HG02642 (cell line): ENCODE measurements at regions not wholly inside any gene's neighbourhood (a gene's known extent, or its start where the extent isn't known, plus 50 kb on each side); places are given as distances from the start of the nearest gene placed in this dataset.
"Not testable (repeated sequence)": the region's sequence is repeated elsewhere in the genome, so short reads cannot be mapped to it uniquely, and the experiment has no call there.

ENCODE experiments used
- ATAC-seq: cut with Tn5 transposase; IDR thresholded peaks from one replicate; pipeline ENCODE4 v1.9.1; 2021; ENCODE audit warnings: mild to moderate bottlenecking; ENCODE audit not compliant: unreplicated experiment, poor library complexity

- ATAC-seq = no peak
These were observed 437.2 kb downstream of the BCKDHB start for GRCh38 chr6:80543598-80544222.

- ATAC-seq = no peak
These were observed 436.7 kb downstream of the BCKDHB start for GRCh38 chr6:80543151-80543550.

- ATAC-seq = no peak
These were observed 435.4 kb downstream of the BCKDHB start for GRCh38 chr6:80541886-80542285.

GRCh38 chr6:80541181-80541580, 434.7 kb downstream of the BCKDHB start:
- no peak for ATAC-seq

- ATAC-seq = no peak
These were observed 434.2 kb downstream of the BCKDHB start for GRCh38 chr6:80540700-80541099.

GRCh38 chr6:80537118-80537972, 430.9 kb downstream of the BCKDHB start:
- ATAC-seq = no peak

- no peak for ATAC-seq
These were observed 429.6 kb downstream of the BCKDHB start for GRCh38 chr6:80535914-80536565.

- no peak for ATAC-seq
These were observed 425.5 kb downstream of the BCKDHB start for GRCh38 chr6:80531681-80532619.

- ATAC-seq = no peak
These were observed 423.6 kb downstream of the BCKDHB start for GRCh38 chr6:80530103-80530502.

- no peak for ATAC-seq
These were observed 421.6 kb downstream of the BCKDHB start for GRCh38 chr6:80528115-80528514.

GRCh38 chr6:80527552-80528052, 421.1 kb downstream of the BCKDHB start:
- ATAC-seq = no peak

GRCh38 chr6:80523531-80523997, 417.1 kb downstream of the BCKDHB start:
- ATAC-seq = no peak

- no peak for ATAC-seq
These were observed 416.5 kb downstream of the BCKDHB start for GRCh38 chr6:80523010-80523409.

GRCh38 chr6:80522576-80522975, 416.1 kb downstream of the BCKDHB start:
- no peak for ATAC-seq

GRCh38 chr6:80519811-80520594, 413.5 kb downstream of the BCKDHB start:
- no peak for ATAC-seq

- no peak for ATAC-seq
These were observed 411.1 kb downstream of the BCKDHB start for GRCh38 chr6:80517525-80517924.

- not testable (repeated sequence) for ATAC-seq
These were observed 404.1 kb downstream of the BCKDHB start for GRCh38 chr6:80510521-80510920.

GRCh38 chr6:80508885-80509630, 402.6 kb downstream of the BCKDHB start:
- ATAC-seq = no peak
